HG03097 (cell line): ENCODE measurements at regions not wholly inside any gene's neighbourhood (a gene's known extent, or its start where the extent isn't known, plus 50 kb on each side); places are given as distances from the start of the nearest gene placed in this dataset.

Source experiments
- ATAC-seq: cut with Tn5 transposase; IDR thresholded peaks from one replicate; pipeline ENCODE4 v1.9.1; 2021; ENCODE audit not compliant: unreplicated experiment, low FRiP score

- no peak for ATAC-seq
These were observed 50.8 kb upstream of the KLHL13 start for GRCh38 chrX:118167361-118167760.

- ATAC-seq: no peak
These were observed 54.7 kb upstream of the KLHL13 start for GRCh38 chrX:118171356-118171755.

GRCh38 chrX:118174516-118175098 is 58.0 kb upstream of the KLHL13 start:
- ATAC-seq: no peak

GRCh38 chrX:118177708-118178107 is 61.1 kb upstream of the KLHL13 start:
- no peak for ATAC-seq

GRCh38 chrX:118178450-118178849 is 61.8 kb upstream of the KLHL13 start:
- no peak for ATAC-seq

GRCh38 chrX:118179161-118179560 is 62.6 kb upstream of the KLHL13 start:
- ATAC-seq: no peak

- no peak for ATAC-seq
These were observed 63.1 kb upstream of the KLHL13 start for GRCh38 chrX:118179718-118180117.

GRCh38 chrX:118181030-118181429 is 64.4 kb upstream of the KLHL13 start:
- ATAC-seq: no peak

- no peak for ATAC-seq
These were observed 65.4 kb upstream of the KLHL13 start for GRCh38 chrX:118182025-118182424.

GRCh38 chrX:118182681-118183080 is 66.1 kb upstream of the KLHL13 start:
- ATAC-seq: no peak

GRCh38 chrX:118183606-118184005 is 67.0 kb upstream of the KLHL13 start:
- ATAC-seq: no peak

- no peak for ATAC-seq
These were observed 70.5 kb upstream of the KLHL13 start for GRCh38 chrX:118187100-118187499.

- no peak for ATAC-seq
These were observed 72.4 kb upstream of the KLHL13 start for GRCh38 chrX:118189000-118189399.

- no peak for ATAC-seq
These were observed 73.0 kb upstream of the KLHL13 start for GRCh38 chrX:118189628-118190027.

GRCh38 chrX:118197730-118198129 is 81.1 kb upstream of the KLHL13 start:
- no peak for ATAC-seq

GRCh38 chrX:118198577-118198976 is 82.0 kb upstream of the KLHL13 start:
- ATAC-seq: no peak

GRCh38 chrX:118199997-118200396 is 83.4 kb upstream of the KLHL13 start:
- ATAC-seq: no peak

GRCh38 chrX:118205421-118206395 is 89.1 kb upstream of the KLHL13 start:
- ATAC-seq: no peak

GRCh38 chrX:118207831-118208453 is 91.3 kb upstream of the KLHL13 start:
- ATAC-seq: no peak

- ATAC-seq: no peak
These were observed 91.9 kb upstream of the KLHL13 start for GRCh38 chrX:118208481-118208880.
